Mucosa of rectum (tissue), 2 donors: ENCODE measurements at regions not wholly inside any gene's neighbourhood (a gene's known extent, or its start where the extent isn't known, plus 50 kb on each side); places are given as distances from the start of the nearest gene placed in this dataset.

Experiments used
- H3K27ac ChIP-seq, 2 donors: one replicate each; pipeline ENCODE4 v1.7.0; 2013; ENCODE audit warnings: inconsistent platforms in 2 of 2, low read depth in 2 of 2, low read length in 2 of 2
- H3K27me3 ChIP-seq, 2 donors: one replicate each; pipeline ENCODE4 v1.7.0; 2013; ENCODE audit warnings: low read length in 2 of 2; ENCODE audit not compliant: control insufficient read depth in 2 of 2, insufficient read depth in 2 of 2
- H3K36me3 ChIP-seq, 2 donors: one replicate each; pipeline ENCODE4 v1.7.0; 2013; ENCODE audit warnings: low read length in 2 of 2; ENCODE audit not compliant: control insufficient read depth in 2 of 2, insufficient read depth in 2 of 2
- H3K4me1 ChIP-seq, 2 donors: one replicate each; pipeline ENCODE4 v1.7.0; 2013; ENCODE audit warnings: low read length in 2 of 2, mild to moderate bottlenecking in 1 of 2; ENCODE audit not compliant: control insufficient read depth in 2 of 2, insufficient read depth in 2 of 2
- H3K4me3 ChIP-seq, 2 donors: one replicate each; pipeline ENCODE4 v1.7.0; 2013; ENCODE audit warnings: low read length in 2 of 2
- H3K9ac ChIP-seq, 2 donors: one replicate each; pipeline ENCODE4 v1.7.0; 2013; ENCODE audit warnings: low read length in 2 of 2, low read depth in 1 of 2, mild to moderate bottlenecking in 1 of 2
- H3K9me3 ChIP-seq, 2 donors: one replicate each; pipeline ENCODE4 v1.7.0; 2013; ENCODE audit warnings: low read length in 2 of 2; ENCODE audit not compliant: control insufficient read depth in 2 of 2
- donor health status: healthy.
- donor health status: Normal muscosa, but diverticular disease.

- Histone ChIP-seq H3K9me3 (no peaks in the 10 kb centered on the region), H3K4me3 (no peak overlapping the region), H3K27ac (no peak overlapping the region), H3K27me3 (no peaks in the 10 kb centered on the region), H3K9ac (no peak overlapping the region), H3K36me3 (no peaks in the 10 kb centered on the region), H3K4me1 (peaks cover 0 to 5% of the 10 kb centered on the region in 2 donors)
Measured at GRCh38 chr21:35139382-35139715, 90.2 kb upstream of the RUNX1 start.

DNA sequence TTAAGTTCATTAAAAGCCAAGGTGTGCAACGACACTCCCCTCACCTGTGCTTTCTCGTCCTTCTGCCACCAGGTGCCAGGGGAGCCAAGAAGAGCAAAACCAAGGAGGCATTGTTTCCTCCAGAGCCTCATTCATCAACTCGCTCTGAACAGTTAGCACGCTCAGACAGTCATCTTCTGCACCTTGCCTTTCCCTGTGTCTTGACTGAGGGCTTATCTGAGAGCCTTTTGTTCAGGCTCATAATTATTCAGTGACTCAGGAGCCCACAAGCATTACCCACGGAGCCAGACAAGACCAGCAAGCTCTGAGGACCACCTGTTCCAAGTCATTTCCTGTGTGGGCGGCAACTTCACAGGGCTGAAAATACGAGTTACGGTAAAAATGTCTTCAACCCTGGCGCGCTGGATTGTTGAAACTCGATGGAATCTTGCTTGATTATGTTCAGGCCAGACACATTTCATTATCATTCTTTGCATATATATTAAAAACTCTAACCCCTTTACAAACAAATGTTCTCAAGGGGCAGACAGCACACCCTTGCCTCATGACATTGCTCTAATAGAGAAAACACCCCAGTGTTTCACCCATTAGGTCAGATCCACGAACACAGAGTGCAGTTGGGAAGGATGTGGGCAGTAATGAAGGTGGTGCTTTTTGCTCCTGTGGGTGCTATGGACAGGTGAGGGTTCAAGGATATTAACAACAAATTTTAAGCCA lies 89.7 kb upstream of the RUNX1 start:
- no peak overlapping the region for H3K9ac ChIP-seq
- no peak overlapping the region for H3K4me3 ChIP-seq
- H3K9me3 ChIP-seq, result no peaks in the 10 kb centered on the region
- H3K27ac ChIP-seq, result no peak overlapping the region
- H3K4me1 ChIP-seq, result peaks cover 0 to 5% of the 10 kb centered on the region in 2 donors
- H3K27me3 ChIP-seq, result no peaks in the 10 kb centered on the region
- no peaks in the 10 kb centered on the region for H3K36me3 ChIP-seq

GRCh38 chr21:35136586-35137219 lies 87.6 kb upstream of the RUNX1 start:
- H3K9me3 ChIP-seq, result no peaks in the 10 kb centered on the region
- no peaks in the 10 kb centered on the region for H3K36me3 ChIP-seq
- no peak overlapping the region for H3K9ac ChIP-seq
- peaks cover 0 to 5% of the 10 kb centered on the region in 2 donors for H3K4me1 ChIP-seq
- H3K4me3 ChIP-seq, result no peak overlapping the region
- H3K27ac ChIP-seq, result no peak overlapping the region
- H3K27me3 ChIP-seq, result no peaks in the 10 kb centered on the region

DNA sequence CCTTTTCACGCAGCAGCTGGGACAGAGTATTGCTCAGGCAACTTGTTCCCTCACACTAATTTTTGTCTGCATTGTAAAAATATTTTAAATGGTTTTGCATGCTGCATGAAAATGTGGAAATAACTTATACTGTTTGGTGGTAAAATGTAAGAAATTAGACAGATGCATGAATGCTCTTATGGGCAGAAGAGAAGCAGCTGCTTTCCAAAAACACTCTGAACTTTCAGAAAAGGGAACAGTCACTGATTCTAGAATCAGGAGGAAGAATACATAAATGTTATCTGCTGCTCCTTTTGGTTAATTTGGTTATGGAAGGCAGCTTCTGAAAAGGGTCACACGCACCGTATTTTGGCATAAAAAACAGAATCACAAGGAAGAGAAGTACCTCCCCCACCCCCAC lies 87.0 kb upstream of the RUNX1 start:
- no peak overlapping the region for H3K4me3 ChIP-seq
- H3K27ac ChIP-seq, result no peak overlapping the region
- H3K36me3 ChIP-seq, result no peaks in the 10 kb centered on the region
- peaks cover 0 to 5% of the 10 kb centered on the region in 2 donors for H3K4me1 ChIP-seq
- no peaks in the 10 kb centered on the region for H3K9me3 ChIP-seq
- no peaks in the 10 kb centered on the region for H3K27me3 ChIP-seq
- no peak overlapping the region for H3K9ac ChIP-seq

DNA sequence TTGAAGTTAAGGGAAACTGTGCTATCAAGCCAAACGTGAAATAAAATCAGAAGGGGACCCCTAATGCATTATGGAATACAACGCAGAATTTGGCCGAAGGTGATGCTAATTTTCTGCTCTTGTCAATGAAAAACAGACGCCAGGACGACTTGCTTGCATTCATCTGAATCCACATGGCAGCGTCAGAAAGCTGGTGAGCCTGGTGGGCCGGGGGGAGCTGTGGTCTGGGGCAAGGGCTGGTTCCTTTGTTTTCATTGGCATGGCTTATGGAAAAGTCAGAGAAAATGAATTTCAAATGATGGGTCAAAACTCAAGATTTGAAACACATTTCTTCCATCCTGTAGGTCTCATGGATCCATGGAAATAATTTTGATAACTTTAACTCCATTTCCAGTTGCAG lies 86.4 kb upstream of the RUNX1 start:
- Histone ChIP-seq H3K9me3 (no peaks in the 10 kb centered on the region), H3K36me3 (no peaks in the 10 kb centered on the region), H3K9ac (no peak overlapping the region), H3K27ac (no peak overlapping the region), H3K4me1 (peaks cover 0 to 5% of the 10 kb centered on the region in 2 donors), H3K4me3 (no peak overlapping the region), H3K27me3 (no peaks in the 10 kb centered on the region)

GRCh38 chr21:35134309-35134708 lies 85.2 kb upstream of the RUNX1 start:
- H3K27me3 ChIP-seq, result no peaks in the 10 kb centered on the region
- H3K9ac ChIP-seq, result no peak overlapping the region
- no peaks in the 10 kb centered on the region for H3K9me3 ChIP-seq
- peaks cover 0 to 5% of the 10 kb centered on the region in 2 donors for H3K4me1 ChIP-seq
- H3K27ac ChIP-seq, result no peak overlapping the region
- H3K36me3 ChIP-seq, result no peaks in the 10 kb centered on the region
- no peak overlapping the region for H3K4me3 ChIP-seq

GRCh38 chr21:35128536-35128935 lies 79.4 kb upstream of the RUNX1 start:
- Histone ChIP-seq H3K36me3 (no peaks in the 10 kb centered on the region), H3K9ac (no peak overlapping the region), H3K27ac (no peak overlapping the region), H3K4me1 (no peaks in the 10 kb centered on the region), H3K4me3 (no peak overlapping the region), H3K9me3 (peaks cover 0 to 3% of the 10 kb centered on the region in 2 donors), H3K27me3 (no peaks in the 10 kb centered on the region)

- Histone ChIP-seq H3K4me1 (no peaks in the 10 kb centered on the region), H3K9ac (no peak overlapping the region)
Measured at GRCh38 chr21:35127851-35128250, 78.7 kb upstream of the RUNX1 start.

GRCh38 chr21:35127026-35127425 lies 77.9 kb upstream of the RUNX1 start:
- Histone ChIP-seq H3K9ac (no peak overlapping the region), H3K4me1 (no peaks in the 10 kb centered on the region), H3K9me3 (peaks cover 0 to 3% of the 10 kb centered on the region in 2 donors), H3K27me3 (no peaks in the 10 kb centered on the region), H3K36me3 (no peaks in the 10 kb centered on the region), H3K27ac (no peak overlapping the region), H3K4me3 (no peak overlapping the region)

More at GRCh38 chr21:35127851-35128250, 78.7 kb upstream of the RUNX1 start:
- Histone ChIP-seq H3K4me3 (no peak overlapping the region), H3K9me3 (peaks cover 0 to 3% of the 10 kb centered on the region in 2 donors), H3K27ac (no peak overlapping the region), H3K36me3 (no peaks in the 10 kb centered on the region), H3K27me3 (no peaks in the 10 kb centered on the region)

DNA sequence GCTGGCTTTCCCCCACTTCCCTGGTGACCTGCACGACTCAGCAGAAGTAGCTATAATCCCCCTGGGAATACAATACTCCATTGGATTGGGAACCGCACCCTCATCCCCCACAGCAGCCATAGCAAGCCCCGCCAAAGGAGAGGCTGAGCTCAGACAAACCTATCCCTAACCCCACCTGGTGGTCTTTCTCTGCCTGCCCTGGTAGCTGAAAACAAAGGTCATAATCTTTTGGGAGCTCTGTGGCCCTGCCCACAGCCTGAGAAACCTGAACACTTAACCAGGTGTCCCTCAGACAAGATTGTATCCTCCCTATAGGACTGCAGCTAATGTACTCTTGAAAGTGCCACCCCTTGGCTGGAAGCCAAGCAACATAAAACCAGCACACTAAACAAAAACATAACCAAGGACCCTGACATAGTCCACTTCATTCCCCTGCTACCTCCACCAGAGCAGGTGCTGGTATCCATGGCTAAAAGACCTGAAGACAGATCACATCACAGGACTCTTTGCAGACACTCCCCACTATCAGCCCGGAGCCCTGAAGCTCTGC lies 71.6 kb upstream of the RUNX1 start:
- Histone ChIP-seq H3K27me3 (no peaks in the 10 kb centered on the region), H3K4me3 (no peak overlapping the region), H3K36me3 (no peaks in the 10 kb centered on the region), H3K4me1 (no peaks in the 10 kb centered on the region), H3K9me3 (peaks cover 0 to 3% of the 10 kb centered on the region in 2 donors), H3K9ac (no peak overlapping the region), H3K27ac (no peak overlapping the region)
